ENCODE measurements at regions not wholly inside any gene's neighbourhood (a gene's known extent, or its start where the extent isn't known, plus 50 kb on each side); places are given as distances from the start of the nearest gene placed in this dataset.

DNA sequence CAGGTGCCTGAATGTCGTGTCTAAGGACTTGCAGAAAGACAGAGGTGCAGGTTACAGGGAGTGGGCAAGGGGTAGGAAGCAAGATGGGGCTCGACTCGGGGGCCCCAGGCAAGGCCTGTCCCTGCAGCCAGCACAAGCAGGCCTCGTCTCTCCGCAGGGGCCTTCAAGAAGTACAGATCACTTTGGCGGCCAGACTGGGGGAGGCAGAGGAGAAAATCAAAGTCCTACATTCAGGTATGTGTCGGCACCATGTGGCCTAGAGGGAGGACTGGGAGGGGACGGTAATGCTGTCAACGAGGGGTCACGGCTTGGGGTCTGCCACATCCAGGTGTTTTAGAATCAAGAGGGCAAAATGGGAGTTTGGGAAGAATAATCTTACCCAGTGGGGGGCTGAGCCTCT lies 73.7 kb downstream of the PHETA1 start:
- DNase-seq (ENCODE audit: low spot score) = no peak
- WGBS = 90% methylated on average over 10 of the region's 10 CpGs
- Histone ChIP-seq H3K4me3 (ENCODE audit: low read depth in 1 of 3, low read length in 3 of 3) (no peak overlapping the region), H3K4me1 (ENCODE audit: control insufficient read depth in 4 of 4, insufficient read depth in 4 of 4, low read length in 3 of 4) (no peaks in the 10 kb centered on the region), H3K27me3 (ENCODE audit: control insufficient read depth in 4 of 4, insufficient read depth in 4 of 4, low read length in 3 of 4) (no peaks in the 10 kb centered on the region), H3K9ac (ENCODE audit: low read depth in 1 of 2, low read length in 2 of 2) (no peak overlapping the region), H3K36me3 (ENCODE audit: control insufficient read depth in 4 of 4, insufficient read depth in 3 of 4, low read depth in 1 of 4, low read length in 3 of 4) (peaks cover 10 to 50% (median 37%) of the 10 kb centered on the region in 4 donors), H3K27ac (ENCODE audit: low read depth in 1 of 2, low read length in 2 of 2) (no peak overlapping the region), H3K9me3 (ENCODE audit: control insufficient read depth in 4 of 4, low read length in 3 of 4) (no peaks in the 10 kb centered on the region)
- TF ChIP-seq FOXA2 (IDR thresholded peaks at IDR 0.05) (no peak), GABPA (IDR thresholded peaks at IDR 0.05 in 1 of 2, conservative IDR thresholded peaks at IDR 0.05 in 1 of 2) (no peak), ZBTB33 (IDR thresholded peaks at IDR 0.05) (no peak), CTCF (IDR thresholded peaks at IDR 0.05; ENCODE audit: low read depth, low read length, missing input control) (no peak), RXRA (IDR thresholded peaks at IDR 0.05) (no peak), RAD21 (IDR thresholded peaks at IDR 0.05) (no peak), ATF3 (IDR thresholded peaks at IDR 0.05) (no peak), HNF4G (IDR thresholded peaks at IDR 0.05) (no peak), YY1 (IDR thresholded peaks at IDR 0.05) (no peak), JUND (IDR thresholded peaks at IDR 0.05) (no peak), HNF4A (conservative IDR thresholded peaks at IDR 0.05) (no peak), REST (IDR thresholded peaks at IDR 0.05) (no peak), FOXA1 (IDR thresholded peaks at IDR 0.05) (no peak), EGR1 (IDR thresholded peaks at IDR 0.05; ENCODE audit: low read depth in 2 of 2) (no peak)
- TF ChIP-seq, protein P1, sequence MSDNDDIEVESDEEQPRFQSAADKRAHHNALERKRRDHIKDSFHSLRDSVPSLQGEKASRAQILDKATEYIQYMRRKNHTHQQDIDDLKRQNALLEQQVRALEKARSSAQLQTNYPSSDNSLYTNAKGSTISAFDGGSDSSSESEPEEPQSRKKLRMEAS (IDR thresholded peaks at IDR 0.05) = no peak
